ENCODE measurements at regions not wholly inside any gene's neighbourhood (a gene's known extent, or its start where the extent isn't known, plus 50 kb on each side); places are given as distances from the start of the nearest gene placed in this dataset.

DNA sequence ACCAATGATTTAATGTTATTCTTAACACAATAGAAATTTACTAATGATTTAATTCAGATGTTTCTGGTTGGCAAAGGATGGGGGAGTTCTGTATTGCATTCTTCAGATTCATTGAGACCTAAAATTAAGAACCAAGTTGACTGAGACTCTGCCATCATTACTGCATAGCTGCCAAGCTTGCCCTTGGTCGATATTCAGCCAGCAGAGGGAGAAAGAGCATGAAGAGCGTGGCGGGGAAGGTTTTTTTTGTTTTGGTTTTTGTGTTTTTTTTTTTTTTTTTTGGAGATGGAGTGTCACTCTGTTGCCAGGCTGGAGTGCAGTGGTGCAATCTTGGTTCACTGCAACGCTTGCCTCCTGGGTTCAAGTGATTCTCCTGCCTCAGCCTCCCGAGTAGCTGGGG, 659.4 kb upstream of the EEF2KMT start:
- Histone ChIP-seq H4K20me1 (ENCODE audit: insufficient read depth, low read length) (no peaks in the 10 kb centered on the region), H3K36me3 (ENCODE audit: control insufficient read depth, insufficient read depth, low read length) (no peaks in the 10 kb centered on the region), H4K5ac (ENCODE audit: low read depth, low read length) (no peak overlapping the region), H3K4me1 (ENCODE audit: control insufficient read depth, insufficient read depth, low read length) (no peaks in the 10 kb centered on the region), H2AK9ac (replicated peaks; ENCODE audit: low read depth, low read length, poor library complexity) (no peak overlapping the region), H3K9me1 (ENCODE audit: insufficient read depth, low read length) (no peaks in the 10 kb centered on the region), H2BK20ac (ENCODE audit: low read depth, low read length) (no peak overlapping the region), H3K27me3 (ENCODE audit: control insufficient read depth, insufficient read depth, low read length) (no peaks in the 10 kb centered on the region), H3K9me3 (ENCODE audit: control insufficient read depth, insufficient read depth, low read length) (peaks cover 8% of the 10 kb centered on the region; the same call in 1 of the 2 replicates), H3K9ac (ENCODE audit: low read depth, low read length) (no peak overlapping the region), H3K79me1 (ENCODE audit: low read depth in 1 of 2, low read length in 2 of 2) (no peaks in the 10 kb centered on the region), H4K91ac (ENCODE audit: insufficient read depth, low read depth, low read length) (no peak overlapping the region), H3K23ac (ENCODE audit: low read depth, low read length) (no peak overlapping the region), H4K8ac (ENCODE audit: low read depth in 2 of 2, low read length in 2 of 2) (no peak overlapping the region), H3K4me3 (ENCODE audit: insufficient read depth, low read depth, low read length) (no peak overlapping the region), H3K27ac (ENCODE audit: insufficient read depth, low read length) (no peak overlapping the region), H3K4ac (ENCODE audit: low read depth, low read length) (no peak overlapping the region), H2BK120ac (ENCODE audit: low read depth, low read length) (no peak overlapping the region), H2BK15ac (ENCODE audit: low read depth, low read length) (no peak overlapping the region), H2BK5ac (ENCODE audit: low read depth, low read length, poor library complexity, severe bottlenecking) (no peak overlapping the region), H3K56ac (ENCODE audit: extremely low read depth, insufficient read depth, low read length) (no peak overlapping the region), H3K18ac (ENCODE audit: low read depth, low read length) (no peak overlapping the region), H3K4me2 (ENCODE audit: low read depth, low read length) (no peak overlapping the region), H2AK5ac (ENCODE audit: low read depth, low read length) (no peak overlapping the region), H2AFZ (replicated peaks; ENCODE audit: low read length, poor library complexity) (no peak overlapping the region), H3K14ac (replicated peaks; ENCODE audit: low read depth, low read length) (no peak overlapping the region)
- POLR2A ChIA-PET (ENCODE audit: unreplicated experiment): no interaction called here
- DNase-seq (no peak), ATAC-seq (ENCODE audit: low read depth) (no peak)
- intact Hi-C loops (cut with micrococcal nuclease) (no loop called here), dilution Hi-C loops (cut with HindIII; ENCODE audit: low sequenced_read_pairs, unreplicated experiment) (no loop called here), in situ Hi-C loops (cut with MboI; ENCODE audit: low sequenced_read_pairs) (no loop called here)
- CTCF ChIA-PET: no interaction called here
- WGBS, 2 experiments (ENCODE audit: extremely low coverage in 2 of 2, insufficient read length in 1 of 2): no CpG with 5 or more reads among the region's 5 CpGs
- no TSS peak for BruUV-seq (replicated peaks)
- TF ChIP-seq BHLHE40 (IDR thresholded peaks at IDR 0.05; ENCODE audit: low read depth, low read length) (no peak), POLR2A (IDR thresholded peaks at IDR 0.05; ENCODE audit: low read depth, low read length) (no peak), USF2 (IDR thresholded peaks at IDR 0.05; ENCODE audit: low read depth, low read length) (no peak), ELK1 (IDR thresholded peaks at IDR 0.05; ENCODE audit: borderline replicate concordance, low read depth, low read length) (no peak), RFX5 (IDR thresholded peaks at IDR 0.05; ENCODE audit: low read depth, low read length) (no peak), CHD1 (IDR thresholded peaks at IDR 0.05; ENCODE audit: low read depth, low read length) (no peak), RCOR1 (IDR thresholded peaks at IDR 0.05; ENCODE audit: insufficient replicate concordance, low read length) (no peak), MAFK (IDR thresholded peaks at IDR 0.05; ENCODE audit: low read depth, low read length) (no peak), SMC3 (IDR thresholded peaks at IDR 0.05; ENCODE audit: low read depth, low read length) (no peak), FOS (IDR thresholded peaks at IDR 0.05; ENCODE audit: low read depth, low read length) (no peak), MXI1 (IDR thresholded peaks at IDR 0.05; ENCODE audit: borderline replicate concordance, low read depth, low read length) (no peak), RAD21 (IDR thresholded peaks at IDR 0.05; ENCODE audit: low read length) (no peak), NFE2L2 (IDR thresholded peaks at IDR 0.05; ENCODE audit: low read depth, low read length) (no peak)
- TF ChIP-seq, protein P1, sequence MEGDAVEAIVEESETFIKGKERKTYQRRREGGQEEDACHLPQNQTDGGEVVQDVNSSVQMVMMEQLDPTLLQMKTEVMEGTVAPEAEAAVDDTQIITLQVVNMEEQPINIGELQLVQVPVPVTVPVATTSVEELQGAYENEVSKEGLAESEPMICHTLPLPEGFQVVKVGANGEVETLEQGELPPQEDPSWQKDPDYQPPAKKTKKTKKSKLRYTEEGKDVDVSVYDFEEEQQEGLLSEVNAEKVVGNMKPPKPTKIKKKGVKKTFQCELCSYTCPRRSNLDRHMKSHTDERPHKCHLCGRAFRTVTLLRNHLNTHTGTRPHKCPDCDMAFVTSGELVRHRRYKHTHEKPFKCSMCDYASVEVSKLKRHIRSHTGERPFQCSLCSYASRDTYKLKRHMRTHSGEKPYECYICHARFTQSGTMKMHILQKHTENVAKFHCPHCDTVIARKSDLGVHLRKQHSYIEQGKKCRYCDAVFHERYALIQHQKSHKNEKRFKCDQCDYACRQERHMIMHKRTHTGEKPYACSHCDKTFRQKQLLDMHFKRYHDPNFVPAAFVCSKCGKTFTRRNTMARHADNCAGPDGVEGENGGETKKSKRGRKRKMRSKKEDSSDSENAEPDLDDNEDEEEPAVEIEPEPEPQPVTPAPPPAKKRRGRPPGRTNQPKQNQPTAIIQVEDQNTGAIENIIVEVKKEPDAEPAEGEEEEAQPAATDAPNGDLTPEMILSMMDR (conservative IDR thresholded peaks at IDR 0.05; ENCODE audit: low read depth, low read length): no peak
